Right renal cortex interstitium (tissue), 3 donors: ENCODE measurements at regions not wholly inside any gene's neighbourhood (a gene's known extent, or its start where the extent isn't known, plus 50 kb on each side); places are given as distances from the start of the nearest gene placed in this dataset.

ENCODE experiments used
- DNase-seq, 3 donors: peaks; one replicate each; pipeline ENCODE4 v3.0.0-alpha.2; 2013; ENCODE audit warnings: low read depth in 3 of 3, low spot score in 2 of 3

- DNase-seq, result no peak
These were observed 720.6 kb downstream of the RWDD3 start for GRCh38 chr1:95954585-95954984.

- DNase-seq, result no peak
These were observed 722.2 kb downstream of the RWDD3 start for GRCh38 chr1:95956215-95956614.

- DNase-seq, result no peak
These were observed 723.7 kb downstream of the RWDD3 start for GRCh38 chr1:95957748-95958147.

- no peak for DNase-seq
These were observed 732.9 kb downstream of the RWDD3 start for GRCh38 chr1:95966866-95967265.

- DNase-seq, result no peak
These were observed 740.6 kb downstream of the RWDD3 start for GRCh38 chr1:95974586-95974985.

- no peak for DNase-seq
These were observed 738.9 kb upstream of the PTBP2 start for GRCh38 chr1:95982711-95983110.

GRCh38 chr1:95983831-95984230, 737.8 kb upstream of the PTBP2 start:
- DNase-seq, result no peak

GRCh38 chr1:95984798-95985374, 736.7 kb upstream of the PTBP2 start:
- no peak for DNase-seq

GRCh38 chr1:95990033-95990432, 731.6 kb upstream of the PTBP2 start:
- DNase-seq, result no peak

- DNase-seq, result no peak
These were observed 729.6 kb upstream of the PTBP2 start for GRCh38 chr1:95991787-95992520.

- no peak for DNase-seq
These were observed 726.9 kb upstream of the PTBP2 start for GRCh38 chr1:95994643-95995042.

GRCh38 chr1:96002201-96002600, 719.4 kb upstream of the PTBP2 start:
- DNase-seq, result no peak

- no peak for DNase-seq
These were observed 718.3 kb upstream of the PTBP2 start for GRCh38 chr1:96002969-96003964.

GRCh38 chr1:96009831-96010434, 711.7 kb upstream of the PTBP2 start:
- no peak for DNase-seq

GRCh38 chr1:96011606-96012005, 710.0 kb upstream of the PTBP2 start:
- no peak for DNase-seq

GRCh38 chr1:96016219-96016618, 705.4 kb upstream of the PTBP2 start:
- DNase-seq, result no peak

GRCh38 chr1:96020378-96020777, 701.2 kb upstream of the PTBP2 start:
- DNase-seq, result no peak

- no peak for DNase-seq
These were observed 696.5 kb upstream of the PTBP2 start for GRCh38 chr1:96025062-96025461.

- DNase-seq, result no peak
These were observed 693.5 kb upstream of the PTBP2 start for GRCh38 chr1:96028071-96028470.

- no peak for DNase-seq
These were observed 691.3 kb upstream of the PTBP2 start for GRCh38 chr1:96030312-96030711.

- DNase-seq, result no peak
These were observed 687.6 kb upstream of the PTBP2 start for GRCh38 chr1:96034006-96034405.
